Body of pancreas (tissue), 4 donors: ENCODE measurements at regions not wholly inside any gene's neighbourhood (a gene's known extent, or its start where the extent isn't known, plus 50 kb on each side); places are given as distances from the start of the nearest gene placed in this dataset.

Experiments used
- ATAC-seq: fragments of 150-250 bp; one replicate; pipeline ENCODE4 v1.9.1; 2016
- DNase-seq, 4 donors: peaks; one replicate each; pipeline ENCODE4 v3.0.0-alpha.2; 2019
- H3K27ac ChIP-seq, 4 donors: fragments of 200-600 bp; sonication (generic); 1 replicate in 3 of 4; 2 replicates in 1 of 4; pipeline versions ENCODE4 v1.5.1 to v1.6.1; 2016 to 2019; ENCODE audit warnings: mild to moderate bottlenecking in 1 of 4, mixed read lengths in 1 of 4, moderate library complexity in 1 of 4
- H3K27me3 ChIP-seq, 2 donors: fragments of 200-600 bp; sonication (generic); one replicate each; pipeline ENCODE4 v1.6.0; 2016; ENCODE audit warnings: mild to moderate bottlenecking in 1 of 2
- H3K36me3 ChIP-seq, 2 donors: fragments of 200-600 bp; sonication (generic); replicated peaks in 1 of 2; 2 replicates each; pipeline ENCODE4 v1.5.1; 2016; ENCODE audit warnings: low read depth in 2 of 2; ENCODE audit not compliant: insufficient read depth in 1 of 2
- H3K4me1 ChIP-seq: fragments of 200-600 bp; sonication (generic); one replicate; pipeline ENCODE4 v1.6.0; 2016
- H3K4me3 ChIP-seq, 2 donors: fragments of 200-600 bp; sonication (generic); 1 replicate in 1 of 2; 2 replicates in 1 of 2; pipeline ENCODE4 v1.5.1; 2016 to 2019
- H3K9me3 ChIP-seq, 3 donors: fragments of 200-600 bp; sonication (generic); 1 replicate in 2 of 3; 2 replicates in 1 of 3; pipeline ENCODE4 v1.5.1; 2016
- CTCF ChIP-seq, 7 experiments: fragments of 450-650 bp in 4 of 7; fragments of 200-600 bp in 3 of 7; sonication (generic) in 3 of 7; IDR thresholded peaks; one replicate each; pipeline ENCODE4 v1.5.1; 2016 to 2019; ENCODE audit warnings: antibody characterized with exemption in 7 of 7
- POLR2A ChIP-seq, 3 donors: fragments of 450-650 bp; IDR thresholded peaks; one replicate each; pipeline ENCODE4 v1.6.1; 2016; ENCODE audit warnings: antibody characterized with exemption in 3 of 3, mild to moderate bottlenecking in 2 of 3
- WGBS, 2 donors: methylation state at CpG; one replicate each; pipeline ENCODE4 v1.1.5; 2017; 5-methylcytosine and 5-hydroxymethylcytosine counted together
- intact Hi-C: fragments of 100-400 bp; cut with DNase I; formaldehyde crosslinking; loops from one replicate; pipeline ENCODE4 v1.15.1; 2023

GRCh38 chrX:3216581-3217180 is 129.8 kb downstream of the MXRA5 start:
- intact Hi-C loops: no loop called here
- no peak overlapping the region for H3K27ac ChIP-seq
- no peak for ATAC-seq
- peaks cover 19% of the 10 kb centered on the region for H3K4me1 ChIP-seq
- WGBS, 2 donors: 76 to 77% methylated on average over 5 of the region's 5 CpGs
- no peak overlapping the region for H3K4me3 ChIP-seq
- no peaks in the 10 kb centered on the region for H3K9me3 ChIP-seq
- TF ChIP-seq CTCF (IDR thresholded peaks at IDR 0.05) (no peak), POLR2A (IDR thresholded peaks at IDR 0.05) (no peak)
- no peaks in the 10 kb centered on the region for H3K36me3 ChIP-seq
- DNase-seq: no peak
- H3K27me3 ChIP-seq: no peaks in the 10 kb centered on the region

GRCh38 chrX:3215249-3215648 is 131.2 kb downstream of the MXRA5 start:
- H3K4me1 ChIP-seq: peaks cover 13% of the 10 kb centered on the region
- DNase-seq (no peak), ATAC-seq (no peak)
- no peak overlapping the region for H3K4me3 ChIP-seq
- TF ChIP-seq POLR2A (IDR thresholded peaks at IDR 0.05) (no peak), CTCF (IDR thresholded peaks at IDR 0.05) (no peak)
- 41 to 64% methylated on average over 2 of the region's 2 CpGs for WGBS, 2 donors
- H3K27me3 ChIP-seq: no peaks in the 10 kb centered on the region
- no peak overlapping the region for H3K27ac ChIP-seq
- intact Hi-C loops: no loop called here
- H3K9me3 ChIP-seq: no peaks in the 10 kb centered on the region
- no peaks in the 10 kb centered on the region for H3K36me3 ChIP-seq

GRCh38 chrX:3206314-3206713 is 140.1 kb downstream of the MXRA5 start:
- intact Hi-C loops: no loop called here
- Histone ChIP-seq H3K4me1 (no peaks in the 10 kb centered on the region), H3K27ac (no peak overlapping the region), H3K9me3 (no peaks in the 10 kb centered on the region), H3K27me3 (no peaks in the 10 kb centered on the region), H3K4me3 (no peak overlapping the region), H3K36me3 (no peaks in the 10 kb centered on the region)
- no peak for ATAC-seq
- no peak for DNase-seq
- TF ChIP-seq CTCF (IDR thresholded peaks at IDR 0.05) (no peak), POLR2A (IDR thresholded peaks at IDR 0.05) (no peak)
- WGBS, 2 donors: 88 to 94% methylated on average over 6 of the region's 6 CpGs

GRCh38 chrX:3204606-3205005 is 141.8 kb downstream of the MXRA5 start:
- H3K36me3 ChIP-seq: no peaks in the 10 kb centered on the region
- no peak for DNase-seq
- H3K27ac ChIP-seq: no peak overlapping the region
- H3K4me1 ChIP-seq: no peaks in the 10 kb centered on the region
- 36 to 46% methylated on average over 5 of the region's 5 CpGs for WGBS, 2 donors
- H3K4me3 ChIP-seq: no peak overlapping the region
- no peak for ATAC-seq
- no peaks in the 10 kb centered on the region for H3K9me3 ChIP-seq
- H3K27me3 ChIP-seq: no peaks in the 10 kb centered on the region
- no peak for TF ChIP-seq POLR2A (IDR thresholded peaks at IDR 0.05)
- no peak for TF ChIP-seq CTCF (IDR thresholded peaks at IDR 0.05)
- intact Hi-C loops: no loop called here

- Histone ChIP-seq H3K9me3 (no peaks in the 10 kb centered on the region), H3K27ac (no peak overlapping the region), H3K4me1 (no peaks in the 10 kb centered on the region), H3K27me3 (no peaks in the 10 kb centered on the region), H3K36me3 (no peaks in the 10 kb centered on the region), H3K4me3 (no peak overlapping the region)
- intact Hi-C loops: no loop called here
- no peak for TF ChIP-seq POLR2A (IDR thresholded peaks at IDR 0.05)
- WGBS, 2 donors: 63 to 88% methylated on average over 1 of the region's 1 CpG
- DNase-seq (no peak), ATAC-seq (no peak)
Measured at GRCh38 chrX:3195845-3196244, 150.6 kb downstream of the MXRA5 start.
